ENCODE measurements at regions not wholly inside any gene's neighbourhood (a gene's known extent, or its start where the extent isn't known, plus 50 kb on each side); places are given as distances from the start of the nearest gene placed in this dataset.

DNA sequence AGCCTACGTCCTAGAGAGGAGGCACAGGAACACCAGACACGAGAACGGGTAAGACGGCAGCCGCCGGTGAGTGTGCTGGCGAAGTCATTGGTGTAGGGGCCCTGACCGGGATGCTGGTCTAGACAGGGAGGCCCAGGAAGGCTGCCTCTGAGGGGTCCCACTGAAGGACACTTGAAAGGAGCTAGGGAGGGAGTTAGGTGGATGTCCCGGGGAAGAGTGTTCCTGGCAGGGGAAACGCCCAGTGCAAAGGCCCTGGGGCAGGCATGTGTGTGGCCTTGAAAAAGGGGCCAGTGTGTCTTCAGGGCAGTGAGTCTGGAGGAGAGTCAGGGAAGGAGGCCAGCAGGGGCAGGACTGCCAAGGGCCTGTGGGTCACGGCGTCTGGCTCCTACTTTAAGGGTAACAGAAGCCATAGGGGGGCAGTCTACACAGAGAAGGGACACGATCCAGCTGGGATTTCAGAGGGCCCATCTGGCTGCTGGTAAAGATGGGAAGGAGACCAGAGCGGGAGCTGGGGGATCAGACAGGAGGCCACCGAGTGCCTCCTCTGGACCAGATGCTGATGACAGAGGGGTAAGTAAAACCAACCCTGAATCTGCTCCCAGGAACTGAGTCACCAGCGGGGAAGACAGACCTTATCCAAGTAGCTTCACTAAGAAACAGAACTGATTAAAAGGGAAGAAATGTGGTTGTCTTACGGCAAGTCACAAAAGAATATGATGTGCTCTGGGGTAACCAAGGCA is 115.9 kb downstream of the LITAF start:
- no peak for DNase-seq (ENCODE audit: low spot score)
- TF ChIP-seq, protein P1, sequence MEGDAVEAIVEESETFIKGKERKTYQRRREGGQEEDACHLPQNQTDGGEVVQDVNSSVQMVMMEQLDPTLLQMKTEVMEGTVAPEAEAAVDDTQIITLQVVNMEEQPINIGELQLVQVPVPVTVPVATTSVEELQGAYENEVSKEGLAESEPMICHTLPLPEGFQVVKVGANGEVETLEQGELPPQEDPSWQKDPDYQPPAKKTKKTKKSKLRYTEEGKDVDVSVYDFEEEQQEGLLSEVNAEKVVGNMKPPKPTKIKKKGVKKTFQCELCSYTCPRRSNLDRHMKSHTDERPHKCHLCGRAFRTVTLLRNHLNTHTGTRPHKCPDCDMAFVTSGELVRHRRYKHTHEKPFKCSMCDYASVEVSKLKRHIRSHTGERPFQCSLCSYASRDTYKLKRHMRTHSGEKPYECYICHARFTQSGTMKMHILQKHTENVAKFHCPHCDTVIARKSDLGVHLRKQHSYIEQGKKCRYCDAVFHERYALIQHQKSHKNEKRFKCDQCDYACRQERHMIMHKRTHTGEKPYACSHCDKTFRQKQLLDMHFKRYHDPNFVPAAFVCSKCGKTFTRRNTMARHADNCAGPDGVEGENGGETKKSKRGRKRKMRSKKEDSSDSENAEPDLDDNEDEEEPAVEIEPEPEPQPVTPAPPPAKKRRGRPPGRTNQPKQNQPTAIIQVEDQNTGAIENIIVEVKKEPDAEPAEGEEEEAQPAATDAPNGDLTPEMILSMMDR (IDR thresholded peaks at IDR 0.05; ENCODE audit: extremely low read depth, missing control alignments), result no peak

DNA sequence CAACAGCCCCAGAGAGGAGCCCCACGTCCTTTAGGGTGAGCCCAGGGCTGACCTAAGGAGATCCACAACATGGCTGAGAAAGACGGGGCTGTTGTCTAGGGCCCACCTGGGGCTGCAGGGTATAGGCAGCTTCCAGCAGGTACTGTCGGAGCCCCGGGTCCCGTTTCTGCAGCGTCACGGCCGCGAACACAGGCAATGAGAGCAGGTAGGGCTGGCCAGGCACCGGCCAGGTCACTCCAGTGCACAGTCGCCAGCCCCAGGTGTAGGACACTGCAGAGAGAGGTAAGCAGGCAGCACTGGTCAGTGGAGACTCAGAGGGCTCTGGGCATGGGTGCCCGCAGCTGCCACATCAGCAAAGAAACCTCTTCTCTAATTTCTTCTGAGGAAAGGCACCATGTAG is 115.2 kb downstream of the LITAF start:
- TF ChIP-seq, protein P1 (IDR thresholded peaks at IDR 0.05; ENCODE audit: extremely low read depth, missing control alignments), result no peak
- DNase-seq (ENCODE audit: low spot score), result no peak

DNA sequence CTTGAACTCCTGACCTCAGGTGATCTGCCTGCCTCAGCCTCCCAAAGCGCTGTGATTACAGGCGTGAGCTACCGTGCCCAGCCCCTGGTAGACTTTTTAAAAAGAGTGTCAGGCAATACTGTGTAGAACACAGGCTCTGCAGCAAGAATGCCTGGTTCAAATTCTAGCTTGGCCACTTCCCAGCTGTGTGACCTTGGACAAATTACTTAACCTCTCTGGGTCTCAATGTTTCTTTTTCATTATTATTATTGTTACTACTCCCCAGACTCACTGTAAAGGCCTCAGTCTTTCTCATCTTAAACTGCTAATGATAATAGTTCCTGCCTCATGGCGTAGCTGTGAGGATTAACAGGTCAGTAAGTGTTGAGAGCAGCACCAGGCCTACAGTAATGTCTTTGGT is 114.3 kb downstream of the LITAF start:
- TF ChIP-seq, protein P1 (IDR thresholded peaks at IDR 0.05; ENCODE audit: extremely low read depth, missing control alignments), result no peak
- DNase-seq (ENCODE audit: low spot score), result no peak

DNA sequence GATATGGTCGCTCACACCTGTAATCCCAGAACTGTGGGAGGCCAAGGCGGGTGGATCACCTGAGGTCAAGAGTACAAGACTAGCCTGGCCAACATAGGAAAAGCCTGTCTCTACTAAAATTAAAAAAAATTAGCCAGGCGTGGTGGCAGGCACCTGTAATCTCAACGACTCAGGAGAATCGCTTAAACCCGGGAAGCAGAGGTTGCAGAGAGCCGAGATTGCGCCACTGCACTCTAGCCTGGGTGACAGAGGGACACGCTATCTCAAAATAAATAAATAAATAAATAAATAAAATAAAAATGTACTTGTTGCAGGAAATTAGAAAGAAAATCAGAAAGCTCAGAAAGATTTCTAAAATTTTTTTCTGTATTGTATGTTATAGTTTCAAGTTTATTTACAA is 113.9 kb downstream of the LITAF start:
- TF ChIP-seq, protein P1 (IDR thresholded peaks at IDR 0.05; ENCODE audit: extremely low read depth, missing control alignments), result no peak
- DNase-seq (ENCODE audit: low spot score), result no peak

DNA sequence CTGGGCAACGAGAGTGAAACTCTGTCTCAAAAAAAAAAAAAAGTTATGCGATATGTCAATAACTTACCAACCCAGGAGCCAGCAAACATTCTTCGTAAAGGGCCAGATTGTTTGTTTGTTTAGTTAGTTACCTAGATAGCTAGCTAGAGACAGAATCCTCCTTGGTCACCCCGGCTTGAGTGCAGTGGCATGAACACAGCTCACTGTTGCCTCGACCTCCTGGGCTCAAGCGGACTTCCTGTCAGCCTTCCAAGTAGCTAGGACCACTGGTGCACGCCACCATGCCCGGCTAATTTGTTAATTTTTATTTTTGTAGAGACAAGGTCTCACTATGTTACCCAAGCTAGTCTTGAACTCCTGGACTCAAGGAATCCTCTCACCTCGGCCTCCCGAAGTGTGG is 113.0 kb downstream of the LITAF start:
- TF ChIP-seq, protein P1 (IDR thresholded peaks at IDR 0.05; ENCODE audit: extremely low read depth, missing control alignments), result no peak
- no peak for DNase-seq (ENCODE audit: low spot score)

DNA sequence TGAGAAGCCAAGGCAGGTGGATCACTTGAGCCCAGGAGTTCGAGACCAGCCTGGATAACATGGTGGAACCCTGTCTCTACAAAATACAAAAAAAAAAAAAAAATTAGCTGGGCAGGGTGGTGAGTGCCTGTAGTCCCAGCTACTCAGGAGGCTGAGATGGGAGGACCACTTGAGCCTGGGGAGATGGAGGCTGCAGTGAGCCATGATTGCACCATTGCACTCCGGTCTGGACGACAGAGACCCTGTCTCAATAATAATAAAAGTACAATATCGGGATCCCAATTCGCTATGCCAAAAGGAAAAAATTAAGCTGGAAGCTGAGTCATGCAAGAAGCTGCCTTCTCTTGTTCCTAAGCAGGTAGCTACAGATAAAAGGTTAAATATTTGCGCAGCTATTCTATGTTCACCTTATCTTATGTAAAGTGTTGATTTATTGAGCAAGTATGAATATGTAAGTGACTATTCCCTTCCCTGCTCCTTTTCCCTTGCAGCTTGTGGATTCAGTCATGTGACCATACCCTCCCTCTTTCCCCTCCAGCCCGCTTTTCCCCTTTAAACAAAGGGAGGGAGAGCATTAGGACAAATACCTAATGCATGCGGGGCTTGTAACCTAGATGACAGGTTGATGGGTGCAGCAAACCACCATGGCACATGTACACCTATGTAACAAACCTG is 112.0 kb downstream of the LITAF start:
- DNase-seq (ENCODE audit: low spot score), result no peak
- TF ChIP-seq, protein P1 (IDR thresholded peaks at IDR 0.05; ENCODE audit: extremely low read depth, missing control alignments), result no peak

DNA sequence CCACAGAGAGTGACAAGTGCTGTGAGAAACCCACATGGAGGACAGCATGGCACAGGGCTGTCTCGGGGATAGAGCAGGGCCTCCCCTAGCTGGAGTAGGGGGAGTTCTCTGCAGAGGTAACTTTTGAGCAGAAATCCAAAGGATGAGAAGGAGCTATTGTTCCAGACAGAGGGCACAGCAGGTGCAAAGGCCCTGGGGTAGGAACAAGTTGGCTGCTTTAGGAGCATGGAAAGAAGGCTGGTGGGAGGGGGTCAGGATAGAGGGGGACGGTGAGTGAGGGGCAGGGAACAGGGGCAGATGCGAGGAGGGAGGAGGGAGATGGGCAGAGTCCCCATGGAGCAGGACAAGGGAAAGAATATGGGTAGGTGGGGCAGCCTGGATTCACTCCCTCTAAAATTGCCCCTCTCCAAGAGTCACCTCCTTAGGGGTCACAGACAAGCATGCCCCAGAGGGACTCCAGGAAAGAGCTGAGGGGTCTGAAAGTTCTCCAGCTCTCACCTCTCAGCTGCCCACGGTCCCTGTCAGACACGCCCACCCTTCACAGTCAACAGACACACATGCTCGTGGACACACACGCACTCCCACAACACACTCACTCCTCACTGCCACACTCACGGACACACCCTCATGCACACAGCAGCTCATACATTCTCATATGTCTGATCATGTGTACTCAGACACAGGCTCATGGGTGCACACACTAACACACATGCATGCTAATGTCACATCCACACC is 110.7 kb downstream of the LITAF start:
- TF ChIP-seq, protein P1 (IDR thresholded peaks at IDR 0.05; ENCODE audit: extremely low read depth, missing control alignments), result no peak
- DNase-seq (ENCODE audit: low spot score), result no peak

Measured in GM20000 (cell line).